Astrocyte (in vitro differentiated cells and primary cell): ENCODE measurements at regions not wholly inside any gene's neighbourhood (a gene's known extent, or its start where the extent isn't known, plus 50 kb on each side); places are given as distances from the start of the nearest gene placed in this dataset.

ENCODE experiments used
- DNase-seq: peaks from one replicate; pipeline ENCODE4 v3.0.0-alpha.2; 2010; ENCODE audit warnings: low read depth
- FAIRE-seq: peaks from 2 replicates; lab custom pipeline; 2011; peaks lifted over from hg19 to GRCh38; lab: Jason Lieb, UNC
- H2AFZ ChIP-seq: 2 replicates; pipeline ENCODE4 v1.6.0; 2012; ENCODE audit warnings: low read depth, low read length, inconsistent platforms
- H3K27ac ChIP-seq: 2 replicates; pipeline ENCODE4 v1.5.1; 2011; ENCODE audit warnings: low read depth, low read length, inconsistent platforms
- H3K27me3 ChIP-seq: 2 replicates; pipeline ENCODE4 v1.6.0; 2011; ENCODE audit warnings: low read length, inconsistent platforms; ENCODE audit not compliant: insufficient read depth
- H3K36me3 ChIP-seq: 2 replicates; pipeline ENCODE4 v1.5.1; 2011; ENCODE audit warnings: low read length, inconsistent platforms; ENCODE audit not compliant: insufficient read depth
- H3K4me1 ChIP-seq: 2 replicates; pipeline ENCODE4 v1.5.1; 2011; ENCODE audit warnings: low read length, inconsistent platforms; ENCODE audit not compliant: insufficient read depth
- H3K4me2 ChIP-seq: 2 replicates; pipeline ENCODE4 v1.6.0; 2012; ENCODE audit warnings: low read length, inconsistent platforms
- H3K4me3 ChIP-seq: 2 replicates; pipeline ENCODE4 v1.5.1; 2011; ENCODE audit warnings: low read depth, mild to moderate bottlenecking, low read length, inconsistent platforms; ENCODE audit not compliant: insufficient read depth
- H3K79me2 ChIP-seq: 2 replicates; pipeline ENCODE4 v1.6.0; 2012; ENCODE audit warnings: mild to moderate bottlenecking, low read length, inconsistent platforms; ENCODE audit not compliant: insufficient read depth
- H3K9ac ChIP-seq: 2 replicates; pipeline ENCODE4 v1.6.0; 2012; ENCODE audit warnings: mild to moderate bottlenecking, low read length, inconsistent platforms
- H3K9me3 ChIP-seq: 2 replicates; pipeline ENCODE4 v1.5.1; 2012; ENCODE audit warnings: low read depth, mild to moderate bottlenecking, low read length, inconsistent platforms; ENCODE audit not compliant: insufficient read depth
- H4K20me1 ChIP-seq: 2 replicates; pipeline ENCODE4 v1.6.0; 2012; ENCODE audit warnings: low read length, inconsistent platforms; ENCODE audit not compliant: insufficient read depth
- H3K27ac Mint-ChIP-seq: one replicate; pipeline ENCODE4 v1.8.0; 2021; ENCODE audit warnings: mild to moderate bottlenecking, mixed read lengths; ENCODE audit not compliant: unreplicated experiment
- H3K27me3 Mint-ChIP-seq: one replicate; pipeline ENCODE4 v1.8.0; 2021; ENCODE audit warnings: low read depth, mixed read lengths; ENCODE audit not compliant: unreplicated experiment
- H3K36me3 Mint-ChIP-seq: one replicate; pipeline ENCODE4 v1.8.0; 2021; ENCODE audit warnings: low read depth, mixed read lengths; ENCODE audit not compliant: unreplicated experiment
- H3K4me1 Mint-ChIP-seq: one replicate; pipeline ENCODE4 v1.8.0; 2021; ENCODE audit warnings: low read depth, mixed read lengths; ENCODE audit not compliant: unreplicated experiment
- H3K4me3 Mint-ChIP-seq: one replicate; pipeline ENCODE4 v1.8.0; 2021; ENCODE audit warnings: mild to moderate bottlenecking, moderate library complexity, mixed read lengths; ENCODE audit not compliant: unreplicated experiment
- H3K9me3 Mint-ChIP-seq: one replicate; pipeline ENCODE4 v1.8.0; 2021; ENCODE audit warnings: mild to moderate bottlenecking, mixed read lengths; ENCODE audit not compliant: unreplicated experiment
- CTCF ChIP-seq: IDR thresholded peaks from 2 replicates; pipeline ENCODE4 v1.5.1; 2011; ENCODE audit warnings: low read depth, mild to moderate bottlenecking, inconsistent platforms, low read length, moderate library complexity; ENCODE audit not compliant: insufficient read depth
- EZH2 ChIP-seq: IDR thresholded peaks from 2 replicates; pipeline ENCODE4 v1.6.1; 2012; ENCODE audit warnings: mild to moderate bottlenecking, low read length, inconsistent platforms; ENCODE audit not compliant: insufficient read depth

- no peaks in the 10 kb centered on the region for H4K20me1 ChIP-seq
- no peak overlapping the region for H3K4me2 ChIP-seq
- peak; percentile 42 for DNase-seq
- Mint-ChIP-seq H3K27ac (no peak overlapping the region), H3K4me3 (no peak overlapping the region), H3K4me1 (no peaks in the 10 kb centered on the region), H3K27me3 (no peaks in the 10 kb centered on the region), H3K36me3 (no peaks in the 10 kb centered on the region), H3K9me3 (no peaks in the 10 kb centered on the region)
- TF ChIP-seq CTCF (no peak), EZH2 (no peak)
- H2AFZ ChIP-seq = no peak overlapping the region
- H3K4me3 ChIP-seq = no peak overlapping the region
- H3K36me3 ChIP-seq = no peaks in the 10 kb centered on the region
- no peaks in the 10 kb centered on the region for H3K79me2 ChIP-seq
- no peak overlapping the region for H3K9ac ChIP-seq
- H3K9me3 ChIP-seq = no peaks in the 10 kb centered on the region
- no peaks in the 10 kb centered on the region for H3K4me1 ChIP-seq
- no peaks in the 10 kb centered on the region for H3K27me3 ChIP-seq
- no peak overlapping the region for H3K27ac ChIP-seq
- no peak for FAIRE-seq
These were observed 619.3 kb downstream of the TLE4 start for GRCh38 chr9:80191108-80191507.

DNA sequence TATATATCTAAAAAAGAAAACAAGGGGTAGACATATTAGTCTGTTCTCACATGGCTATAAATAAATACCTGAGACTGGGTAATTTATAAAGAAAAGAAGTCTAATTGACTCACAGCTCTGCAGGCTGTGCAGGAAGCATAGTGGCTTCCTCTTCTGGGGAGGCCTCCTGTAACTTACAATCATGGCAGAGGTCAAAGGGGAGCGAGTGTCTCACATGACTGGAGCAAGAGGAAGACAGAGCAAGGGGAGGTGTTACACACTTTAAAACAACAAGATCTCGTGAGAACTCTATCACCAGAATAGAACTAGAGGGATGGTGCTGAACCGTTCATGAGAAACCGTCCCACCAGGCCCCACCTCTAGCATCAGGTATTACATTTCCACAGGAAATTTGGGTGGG is 616.8 kb downstream of the TLE4 start:
- H3K27ac Mint-ChIP-seq = no peak overlapping the region
- H3K4me2 ChIP-seq = no peak overlapping the region
- FAIRE-seq = no peak

More for the DNA sequence above, 616.8 kb downstream of the TLE4 start:
- H3K4me1 ChIP-seq = no peaks in the 10 kb centered on the region
- H3K9me3 ChIP-seq = no peaks in the 10 kb centered on the region
- no peaks in the 10 kb centered on the region for H3K36me3 Mint-ChIP-seq
- H3K9ac ChIP-seq = no peak overlapping the region
- H3K9me3 Mint-ChIP-seq = no peaks in the 10 kb centered on the region
- H3K36me3 ChIP-seq = no peaks in the 10 kb centered on the region
- no peak overlapping the region for H3K4me3 Mint-ChIP-seq
- no peaks in the 10 kb centered on the region for H3K27me3 Mint-ChIP-seq
- no peaks in the 10 kb centered on the region for H3K4me1 Mint-ChIP-seq
- no peaks in the 10 kb centered on the region for H4K20me1 ChIP-seq
- H3K79me2 ChIP-seq = no peaks in the 10 kb centered on the region
- no peak for TF ChIP-seq CTCF
- TF ChIP-seq EZH2 = no peak
- H3K27ac ChIP-seq = no peak overlapping the region
- H3K27me3 ChIP-seq = no peaks in the 10 kb centered on the region
- no peak overlapping the region for H3K4me3 ChIP-seq
- H2AFZ ChIP-seq = no peak overlapping the region
- DNase-seq = no peak
